ENCODE measurements at regions not wholly inside any gene's neighbourhood (a gene's known extent, or its start where the extent isn't known, plus 50 kb on each side); places are given as distances from the start of the nearest gene placed in this dataset.
"Not testable (repeated sequence)": the region's sequence is repeated elsewhere in the genome, so short reads cannot be mapped to it uniquely, and the experiment has no call there.

- TF ChIP-seq POLR2A (IDR thresholded peaks at IDR 0.05; ENCODE audit: extremely low read depth, insufficient read length); CTCF (IDR thresholded peaks at IDR 0.05; ENCODE audit: low read depth, low read length): not testable (repeated sequence)
Measured at GRCh38 chr18:14995023-14995422, 247.1 kb downstream of the ANKRD30B start.

Data from NB4 (cell line).